GM12878 (cell line): ENCODE measurements at regions not wholly inside any gene's neighbourhood (a gene's known extent, or its start where the extent isn't known, plus 50 kb on each side); places are given as distances from the start of the nearest gene placed in this dataset.

Experiments
- CHD2 ChIP-seq: IDR thresholded peaks from 2 replicates; pipeline ENCODE4 v1.6.1; 2011; ENCODE audit warnings: low read depth, low read length, improper control_type of control experiment, borderline replicate concordance
- EED ChIP-seq: sonication (generic); IDR thresholded peaks from 2 replicates; pipeline ENCODE4 v1.6.1; 2016; ENCODE audit warnings: antibody characterized with exemption, low read depth
- MTA2 ChIP-seq: fragments of 450-650 bp; IDR thresholded peaks from 2 replicates; pipeline ENCODE4 v1.6.1; 2016; ENCODE audit warnings: low read depth, mild to moderate bottlenecking, moderate library complexity
- PML ChIP-seq: IDR thresholded peaks from 2 replicates; pipeline ENCODE4 v1.6.1; 2012; ENCODE audit warnings: low read length, inconsistent platforms
- TCF3 ChIP-seq: IDR thresholded peaks from 2 replicates; pipeline ENCODE4 v1.6.1; 2012; ENCODE audit warnings: low read depth, mild to moderate bottlenecking, low read length, borderline replicate concordance; ENCODE audit not compliant: insufficient read depth
- ZBED1 ChIP-seq: IDR thresholded peaks from 2 replicates; pipeline ENCODE4 v1.6.1; 2016; ENCODE audit warnings: borderline replicate concordance
- ZNF207 ChIP-seq: fragments of 450-650 bp; IDR thresholded peaks from 2 replicates; pipeline ENCODE4 v1.6.1; 2014; ENCODE audit warnings: antibody characterized with exemption, mild to moderate bottlenecking, borderline replicate concordance
- TF ChIP-seq, protein P1 (sequence below): fragments of 450-650 bp; IDR thresholded peaks from 2 replicates; pipeline ENCODE4 v1.6.1; 2017; ENCODE audit warnings: mild to moderate bottlenecking, moderate library complexity
- TF ChIP-seq, protein P2 (sequence below): fragments of 450-650 bp; IDR thresholded peaks from 2 replicates; pipeline ENCODE4 v1.6.1; 2016; ENCODE audit warnings: mild to moderate bottlenecking, moderate library complexity, borderline replicate concordance
- TF ChIP-seq, protein P3 (sequence below): fragments of 450-650 bp; IDR thresholded peaks from 2 replicates; pipeline ENCODE4 v1.6.1; 2017; ENCODE audit warnings: mild to moderate bottlenecking, moderate library complexity
- TF ChIP-seq, protein P4 (sequence below): fragments of 450-650 bp; IDR thresholded peaks from 2 replicates; pipeline ENCODE4 v1.6.1; 2017; ENCODE audit warnings: mild to moderate bottlenecking

DNA sequence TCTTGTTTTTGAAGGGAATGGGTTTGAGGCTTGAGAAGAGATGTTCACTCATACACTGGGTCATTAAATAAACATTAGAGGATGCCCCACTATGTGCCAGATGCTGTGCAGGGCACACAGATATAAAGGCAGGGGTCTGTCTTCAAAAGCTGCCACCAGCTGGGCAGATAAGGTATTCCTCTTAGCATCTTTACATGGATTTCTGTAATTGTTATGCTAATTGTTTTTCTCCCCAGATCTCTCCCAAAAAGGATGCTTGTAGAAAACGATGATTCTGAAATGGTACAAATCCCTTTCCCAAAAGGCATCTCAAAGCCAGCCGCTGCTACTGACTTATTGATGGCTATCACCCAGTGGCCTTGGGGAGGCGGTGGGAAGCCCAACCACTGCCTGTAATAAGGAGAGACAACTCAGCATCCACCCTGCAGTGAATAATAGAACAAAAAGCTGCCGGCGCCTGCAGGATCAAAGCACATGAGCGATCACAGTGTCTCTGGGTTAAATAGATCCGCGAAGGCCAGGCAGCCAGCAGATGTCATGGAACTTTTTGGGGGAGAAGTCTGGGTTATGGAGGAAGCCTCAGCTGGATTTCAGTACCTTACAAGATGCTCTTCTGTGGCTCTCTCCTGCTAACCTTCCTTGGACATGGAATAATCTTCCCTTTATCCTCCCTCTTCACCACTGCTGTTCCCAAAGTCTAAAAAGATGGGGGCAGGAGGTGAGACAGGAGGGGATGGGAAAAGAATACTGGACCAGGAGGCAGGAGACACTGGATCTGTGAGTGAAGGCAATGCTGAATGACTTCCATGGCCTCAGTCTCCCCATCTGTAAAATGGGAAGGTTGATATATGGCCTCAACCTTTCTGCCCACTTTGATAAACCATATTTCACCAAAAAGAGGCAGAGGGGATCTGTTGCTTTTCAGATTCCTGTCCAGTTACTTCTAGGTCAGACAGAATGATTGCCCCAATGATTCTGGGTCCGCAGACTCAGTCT, 54.8 kb upstream of the CD34 start (continued):
- TF ChIP-seq, protein P1, sequence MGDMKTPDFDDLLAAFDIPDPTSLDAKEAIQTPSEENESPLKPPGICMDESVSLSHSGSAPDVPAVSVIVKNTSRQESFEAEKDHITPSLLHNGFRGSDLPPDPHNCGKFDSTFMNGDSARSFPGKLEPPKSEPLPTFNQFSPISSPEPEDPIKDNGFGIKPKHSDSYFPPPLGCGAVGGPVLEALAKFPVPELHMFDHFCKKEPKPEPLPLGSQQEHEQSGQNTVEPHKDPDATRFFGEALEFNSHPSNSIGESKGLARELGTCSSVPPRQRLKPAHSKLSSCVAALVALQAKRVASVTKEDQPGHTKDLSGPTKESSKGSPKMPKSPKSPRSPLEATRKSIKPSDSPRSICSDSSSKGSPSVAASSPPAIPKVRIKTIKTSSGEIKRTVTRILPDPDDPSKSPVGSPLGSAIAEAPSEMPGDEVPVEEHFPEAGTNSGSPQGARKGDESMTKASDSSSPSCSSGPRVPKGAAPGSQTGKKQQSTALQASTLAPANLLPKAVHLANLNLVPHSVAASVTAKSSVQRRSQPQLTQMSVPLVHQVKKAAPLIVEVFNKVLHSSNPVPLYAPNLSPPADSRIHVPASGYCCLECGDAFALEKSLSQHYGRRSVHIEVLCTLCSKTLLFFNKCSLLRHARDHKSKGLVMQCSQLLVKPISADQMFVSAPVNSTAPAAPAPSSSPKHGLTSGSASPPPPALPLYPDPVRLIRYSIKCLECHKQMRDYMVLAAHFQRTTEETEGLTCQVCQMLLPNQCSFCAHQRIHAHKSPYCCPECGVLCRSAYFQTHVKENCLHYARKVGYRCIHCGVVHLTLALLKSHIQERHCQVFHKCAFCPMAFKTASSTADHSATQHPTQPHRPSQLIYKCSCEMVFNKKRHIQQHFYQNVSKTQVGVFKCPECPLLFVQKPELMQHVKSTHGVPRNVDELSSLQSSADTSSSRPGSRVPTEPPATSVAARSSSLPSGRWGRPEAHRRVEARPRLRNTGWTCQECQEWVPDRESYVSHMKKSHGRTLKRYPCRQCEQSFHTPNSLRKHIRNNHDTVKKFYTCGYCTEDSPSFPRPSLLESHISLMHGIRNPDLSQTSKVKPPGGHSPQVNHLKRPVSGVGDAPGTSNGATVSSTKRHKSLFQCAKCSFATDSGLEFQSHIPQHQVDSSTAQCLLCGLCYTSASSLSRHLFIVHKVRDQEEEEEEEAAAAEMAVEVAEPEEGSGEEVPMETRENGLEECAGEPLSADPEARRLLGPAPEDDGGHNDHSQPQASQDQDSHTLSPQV: no peak
- TF ChIP-seq CHD2 (no peak), PML (no peak), ZBED1 (no peak), EED (no peak), MTA2 (no peak), ZNF207 (no peak), TCF3 (no peak)
- TF ChIP-seq, protein P2, sequence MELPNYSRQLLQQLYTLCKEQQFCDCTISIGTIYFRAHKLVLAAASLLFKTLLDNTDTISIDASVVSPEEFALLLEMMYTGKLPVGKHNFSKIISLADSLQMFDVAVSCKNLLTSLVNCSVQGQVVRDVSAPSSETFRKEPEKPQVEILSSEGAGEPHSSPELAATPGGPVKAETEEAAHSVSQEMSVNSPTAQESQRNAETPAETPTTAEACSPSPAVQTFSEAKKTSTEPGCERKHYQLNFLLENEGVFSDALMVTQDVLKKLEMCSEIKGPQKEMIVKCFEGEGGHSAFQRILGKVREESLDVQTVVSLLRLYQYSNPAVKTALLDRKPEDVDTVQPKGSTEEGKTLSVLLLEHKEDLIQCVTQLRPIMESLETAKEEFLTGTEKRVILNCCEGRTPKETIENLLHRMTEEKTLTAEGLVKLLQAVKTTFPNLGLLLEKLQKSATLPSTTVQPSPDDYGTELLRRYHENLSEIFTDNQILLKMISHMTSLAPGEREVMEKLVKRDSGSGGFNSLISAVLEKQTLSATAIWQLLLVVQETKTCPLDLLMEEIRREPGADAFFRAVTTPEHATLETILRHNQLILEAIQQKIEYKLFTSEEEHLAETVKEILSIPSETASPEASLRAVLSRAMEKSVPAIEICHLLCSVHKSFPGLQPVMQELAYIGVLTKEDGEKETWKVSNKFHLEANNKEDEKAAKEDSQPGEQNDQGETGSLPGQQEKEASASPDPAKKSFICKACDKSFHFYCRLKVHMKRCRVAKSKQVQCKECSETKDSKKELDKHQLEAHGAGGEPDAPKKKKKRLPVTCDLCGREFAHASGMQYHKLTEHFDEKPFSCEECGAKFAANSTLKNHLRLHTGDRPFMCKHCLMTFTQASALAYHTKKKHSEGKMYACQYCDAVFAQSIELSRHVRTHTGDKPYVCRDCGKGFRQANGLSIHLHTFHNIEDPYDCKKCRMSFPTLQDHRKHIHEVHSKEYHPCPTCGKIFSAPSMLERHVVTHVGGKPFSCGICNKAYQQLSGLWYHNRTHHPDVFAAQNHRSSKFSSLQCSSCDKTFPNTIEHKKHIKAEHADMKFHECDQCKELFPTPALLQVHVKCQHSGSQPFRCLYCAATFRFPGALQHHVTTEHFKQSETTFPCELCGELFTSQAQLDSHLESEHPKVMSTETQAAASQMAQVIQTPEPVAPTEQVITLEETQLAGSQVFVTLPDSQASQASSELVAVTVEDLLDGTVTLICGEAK: no peak
- TF ChIP-seq, protein P3, sequence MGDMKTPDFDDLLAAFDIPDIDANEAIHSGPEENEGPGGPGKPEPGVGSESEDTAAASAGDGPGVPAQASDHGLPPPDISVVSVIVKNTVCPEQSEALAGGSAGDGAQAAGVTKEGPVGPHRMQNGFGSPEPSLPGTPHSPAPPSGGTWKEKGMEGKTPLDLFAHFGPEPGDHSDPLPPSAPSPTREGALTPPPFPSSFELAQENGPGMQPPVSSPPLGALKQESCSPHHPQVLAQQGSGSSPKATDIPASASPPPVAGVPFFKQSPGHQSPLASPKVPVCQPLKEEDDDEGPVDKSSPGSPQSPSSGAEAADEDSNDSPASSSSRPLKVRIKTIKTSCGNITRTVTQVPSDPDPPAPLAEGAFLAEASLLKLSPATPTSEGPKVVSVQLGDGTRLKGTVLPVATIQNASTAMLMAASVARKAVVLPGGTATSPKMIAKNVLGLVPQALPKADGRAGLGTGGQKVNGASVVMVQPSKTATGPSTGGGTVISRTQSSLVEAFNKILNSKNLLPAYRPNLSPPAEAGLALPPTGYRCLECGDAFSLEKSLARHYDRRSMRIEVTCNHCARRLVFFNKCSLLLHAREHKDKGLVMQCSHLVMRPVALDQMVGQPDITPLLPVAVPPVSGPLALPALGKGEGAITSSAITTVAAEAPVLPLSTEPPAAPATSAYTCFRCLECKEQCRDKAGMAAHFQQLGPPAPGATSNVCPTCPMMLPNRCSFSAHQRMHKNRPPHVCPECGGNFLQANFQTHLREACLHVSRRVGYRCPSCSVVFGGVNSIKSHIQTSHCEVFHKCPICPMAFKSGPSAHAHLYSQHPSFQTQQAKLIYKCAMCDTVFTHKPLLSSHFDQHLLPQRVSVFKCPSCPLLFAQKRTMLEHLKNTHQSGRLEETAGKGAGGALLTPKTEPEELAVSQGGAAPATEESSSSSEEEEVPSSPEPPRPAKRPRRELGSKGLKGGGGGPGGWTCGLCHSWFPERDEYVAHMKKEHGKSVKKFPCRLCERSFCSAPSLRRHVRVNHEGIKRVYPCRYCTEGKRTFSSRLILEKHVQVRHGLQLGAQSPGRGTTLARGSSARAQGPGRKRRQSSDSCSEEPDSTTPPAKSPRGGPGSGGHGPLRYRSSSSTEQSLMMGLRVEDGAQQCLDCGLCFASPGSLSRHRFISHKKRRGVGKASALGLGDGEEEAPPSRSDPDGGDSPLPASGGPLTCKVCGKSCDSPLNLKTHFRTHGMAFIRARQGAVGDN: no peak
- TF ChIP-seq, protein P4, sequence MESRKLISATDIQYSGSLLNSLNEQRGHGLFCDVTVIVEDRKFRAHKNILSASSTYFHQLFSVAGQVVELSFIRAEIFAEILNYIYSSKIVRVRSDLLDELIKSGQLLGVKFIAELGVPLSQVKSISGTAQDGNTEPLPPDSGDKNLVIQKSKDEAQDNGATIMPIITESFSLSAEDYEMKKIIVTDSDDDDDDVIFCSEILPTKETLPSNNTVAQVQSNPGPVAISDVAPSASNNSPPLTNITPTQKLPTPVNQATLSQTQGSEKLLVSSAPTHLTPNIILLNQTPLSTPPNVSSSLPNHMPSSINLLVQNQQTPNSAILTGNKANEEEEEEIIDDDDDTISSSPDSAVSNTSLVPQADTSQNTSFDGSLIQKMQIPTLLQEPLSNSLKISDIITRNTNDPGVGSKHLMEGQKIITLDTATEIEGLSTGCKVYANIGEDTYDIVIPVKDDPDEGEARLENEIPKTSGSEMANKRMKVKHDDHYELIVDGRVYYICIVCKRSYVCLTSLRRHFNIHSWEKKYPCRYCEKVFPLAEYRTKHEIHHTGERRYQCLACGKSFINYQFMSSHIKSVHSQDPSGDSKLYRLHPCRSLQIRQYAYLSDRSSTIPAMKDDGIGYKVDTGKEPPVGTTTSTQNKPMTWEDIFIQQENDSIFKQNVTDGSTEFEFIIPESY: no peak
